OCI-LY1 (cell line): ENCODE measurements at regions not wholly inside any gene's neighbourhood (a gene's known extent, or its start where the extent isn't known, plus 50 kb on each side); places are given as distances from the start of the nearest gene placed in this dataset.

Experiments used
- H2AFZ ChIP-seq: fragments of 200-600 bp; sonication (generic), shearing (Covaris generic); 2 replicates; pipeline ENCODE4 v1.6.0; 2014; ENCODE audit warnings: antibody characterized with exemption, mild to moderate bottlenecking, low read length
- H3F3A ChIP-seq: fragments of 200-600 bp; sonication (generic), shearing (Covaris generic); 2 replicates; pipeline ENCODE4 v1.6.0; 2014; ENCODE audit warnings: mild to moderate bottlenecking, antibody characterized with exemption, low read length, moderate library complexity; ENCODE audit not compliant: insufficient read depth
- H3K27ac ChIP-seq: fragments of 200-600 bp; sonication (generic); 2 replicates; pipeline ENCODE4 v1.5.1; 2014; ENCODE audit warnings: low read length, mixed run types, mild to moderate bottlenecking, low read depth; ENCODE audit not compliant: poor library complexity, severe bottlenecking
- H3K27me3 ChIP-seq: fragments of 200-600 bp; sonication (generic); 2 replicates; pipeline ENCODE4 v1.6.0; 2014; ENCODE audit warnings: antibody characterized with exemption, mild to moderate bottlenecking, low read length, moderate library complexity; ENCODE audit not compliant: insufficient read depth
- H3K36me3 ChIP-seq: fragments of 200-600 bp; sonication (generic); 2 replicates; pipeline ENCODE4 v1.6.1; 2014; ENCODE audit warnings: mild to moderate bottlenecking, antibody characterized with exemption, low read length, moderate library complexity, mixed read lengths; ENCODE audit not compliant: insufficient read depth
- H3K4me1 ChIP-seq: fragments of 200-600 bp; sonication (generic); 2 replicates; pipeline ENCODE4 v1.5.1; 2014; ENCODE audit warnings: mild to moderate bottlenecking, low read length, moderate library complexity; ENCODE audit not compliant: insufficient read depth, severe bottlenecking
- H3K4me2 ChIP-seq: fragments of 200-600 bp; sonication (generic), shearing (Covaris generic); 2 replicates; pipeline ENCODE4 v1.6.1; 2014; ENCODE audit warnings: low read length
- H3K4me3 ChIP-seq: fragments of 200-600 bp; sonication (generic); 2 replicates; pipeline ENCODE4 v1.5.1; 2014; ENCODE audit warnings: low read length, low read depth, mild to moderate bottlenecking, mixed read lengths; ENCODE audit not compliant: poor library complexity, severe bottlenecking
- H3K79me2 ChIP-seq: fragments of 200-600 bp; shearing (Covaris generic); 2 replicates; pipeline ENCODE4 v1.6.1; 2016; ENCODE audit warnings: mixed run types, low read length, mixed read lengths; ENCODE audit not compliant: insufficient read depth
- H3K9ac ChIP-seq: fragments of 200-600 bp; sonication (generic), shearing (Covaris generic); 2 replicates; pipeline ENCODE4 v1.6.1; 2014; ENCODE audit warnings: mild to moderate bottlenecking, low read length, mixed read lengths
- H3K9me2 ChIP-seq: fragments of 200-600 bp; sonication (generic), shearing (Covaris generic); 2 replicates; pipeline ENCODE4 v1.6.1; 2014; ENCODE audit warnings: low read depth, mild to moderate bottlenecking, low read length, mixed read lengths
- H3K9me3 ChIP-seq: fragments of 200-600 bp; shearing (Covaris generic); 2 replicates; pipeline ENCODE4 v1.6.1; 2014; ENCODE audit warnings: low read length, mixed read lengths
- H4K20me1 ChIP-seq: fragments of 200-600 bp; sonication (generic), shearing (Covaris generic); 2 replicates; pipeline ENCODE4 v1.6.0; 2016; ENCODE audit warnings: mild to moderate bottlenecking, low read length; ENCODE audit not compliant: insufficient read depth
- CTCF ChIP-seq: fragments of 200-600 bp; sonication (generic), shearing (Covaris generic); IDR thresholded peaks from 2 replicates; pipeline ENCODE4 v1.5.1; 2017; ENCODE audit warnings: mild to moderate bottlenecking, antibody characterized with exemption, low read length, moderate library complexity, mixed read lengths
- EZH2 ChIP-seq: fragments of 200-600 bp; sonication (generic), shearing (Covaris generic); IDR thresholded peaks from 2 replicates; pipeline ENCODE4 v1.8.0; 2017; ENCODE audit warnings: borderline replicate concordance, mixed run types, mild to moderate bottlenecking, antibody characterized with exemption, low read length, moderate library complexity, mixed read lengths

GRCh38 chr14:38964630-38965029 is 138.4 kb downstream of the SEC23A start:
- Histone ChIP-seq H3K36me3 (no peaks in the 10 kb centered on the region), H3K27me3 (no peaks in the 10 kb centered on the region)
- no peak for TF ChIP-seq CTCF

GRCh38 chr14:38960946-38961531 is 142.0 kb downstream of the SEC23A start:
- TF ChIP-seq CTCF = no peak
- no peak for TF ChIP-seq EZH2
- no peaks in the 10 kb centered on the region for H4K20me1 ChIP-seq
- no peaks in the 10 kb centered on the region for H3K79me2 ChIP-seq
- H3K27ac ChIP-seq = no peak overlapping the region
- no peaks in the 10 kb centered on the region for H3K36me3 ChIP-seq
- H2AFZ ChIP-seq = no peak overlapping the region
- no peaks in the 10 kb centered on the region for H3K9me3 ChIP-seq
- no peaks in the 10 kb centered on the region for H3K4me1 ChIP-seq
- no peak overlapping the region for H3K9ac ChIP-seq
- H3K9me2 ChIP-seq = no peaks in the 10 kb centered on the region
- no peak overlapping the region for H3K4me3 ChIP-seq
- no peaks in the 10 kb centered on the region for H3F3A ChIP-seq
- H3K4me2 ChIP-seq = no peak overlapping the region
- no peaks in the 10 kb centered on the region for H3K27me3 ChIP-seq

More at GRCh38 chr14:38964630-38965029, 138.4 kb downstream of the SEC23A start:
- no peak overlapping the region for H3K4me3 ChIP-seq
- H3K9ac ChIP-seq = no peak overlapping the region
- no peaks in the 10 kb centered on the region for H3F3A ChIP-seq
- H2AFZ ChIP-seq = no peak overlapping the region
- H3K9me2 ChIP-seq = no peaks in the 10 kb centered on the region
- H3K9me3 ChIP-seq = no peaks in the 10 kb centered on the region
- no peaks in the 10 kb centered on the region for H4K20me1 ChIP-seq
- H3K4me2 ChIP-seq = no peak overlapping the region
- H3K27ac ChIP-seq = no peak overlapping the region
- no peaks in the 10 kb centered on the region for H3K79me2 ChIP-seq
- H3K4me1 ChIP-seq = no peaks in the 10 kb centered on the region

GRCh38 chr14:38959021-38959420 is 144.0 kb downstream of the SEC23A start:
- Histone ChIP-seq H3K4me2 (no peak overlapping the region), H3K9ac (no peak overlapping the region), H3K4me3 (no peak overlapping the region), H4K20me1 (no peaks in the 10 kb centered on the region), H3K4me1 (no peaks in the 10 kb centered on the region), H3K9me3 (no peaks in the 10 kb centered on the region), H3K9me2 (no peaks in the 10 kb centered on the region), H3F3A (no peaks in the 10 kb centered on the region), H3K36me3 (no peaks in the 10 kb centered on the region), H2AFZ (no peak overlapping the region), H3K27me3 (no peaks in the 10 kb centered on the region), H3K79me2 (no peaks in the 10 kb centered on the region), H3K27ac (no peak overlapping the region)
- TF ChIP-seq CTCF = no peak
- TF ChIP-seq EZH2 = no peak
